ENCODE measurements at regions not wholly inside any gene's neighbourhood (a gene's known extent, or its start where the extent isn't known, plus 50 kb on each side); places are given as distances from the start of the nearest gene placed in this dataset.
A peak's percentile ranks its signal among the peaks of the same experiment; 100 is the strongest.
"Not testable (repeated sequence)": the region's sequence is repeated elsewhere in the genome, so short reads cannot be mapped to it uniquely, and the experiment has no call there.

- no peak for DNase-seq
Measured at GRCh38 chr10:3936422-3937040, 151.5 kb upstream of the KLF6 start.

- peak; percentile 83 for DNase-seq
Measured at GRCh38 chr10:3935933-3936359, 150.9 kb upstream of the KLF6 start.

GRCh38 chr10:3935141-3935540 is 150.1 kb upstream of the KLF6 start:
- no peak for DNase-seq

GRCh38 chr10:3933733-3934132 is 148.7 kb upstream of the KLF6 start:
- no peak for DNase-seq

- DNase-seq: no peak
Measured at GRCh38 chr10:3932597-3933375, 147.8 kb upstream of the KLF6 start.

- no peak for DNase-seq
Measured at GRCh38 chr10:3931901-3932300, 146.9 kb upstream of the KLF6 start.

- no peak for DNase-seq
Measured at GRCh38 chr10:3931224-3931623, 146.2 kb upstream of the KLF6 start.

- no peak for DNase-seq
Measured at GRCh38 chr10:3928569-3928968, 143.6 kb upstream of the KLF6 start.

- no peak for DNase-seq
Measured at GRCh38 chr10:3928078-3928477, 143.1 kb upstream of the KLF6 start.

- no peak for DNase-seq
Measured at GRCh38 chr10:3926675-3927525, 141.9 kb upstream of the KLF6 start.

GRCh38 chr10:3926258-3926657 is 141.2 kb upstream of the KLF6 start:
- DNase-seq: no peak

- no peak for DNase-seq
Measured at GRCh38 chr10:3925184-3925583, 140.2 kb upstream of the KLF6 start.

- DNase-seq: no peak
Measured at GRCh38 chr10:3924344-3924743, 139.3 kb upstream of the KLF6 start.

- DNase-seq: no peak
Measured at GRCh38 chr10:3923033-3923432, 138.0 kb upstream of the KLF6 start.

- no peak for DNase-seq
Measured at GRCh38 chr10:3919709-3920308, 134.8 kb upstream of the KLF6 start.

GRCh38 chr10:3917392-3917791 is 132.4 kb upstream of the KLF6 start:
- DNase-seq: not testable (repeated sequence)

GRCh38 chr10:3914733-3915132 is 129.7 kb upstream of the KLF6 start:
- DNase-seq: no peak

GRCh38 chr10:3911713-3912442 is 126.9 kb upstream of the KLF6 start:
- DNase-seq: no peak

- DNase-seq: no peak
Measured at GRCh38 chr10:3911241-3911640, 126.2 kb upstream of the KLF6 start.

- no peak for DNase-seq
Measured at GRCh38 chr10:3909339-3909738, 124.3 kb upstream of the KLF6 start.

- DNase-seq: no peak
Measured at GRCh38 chr10:3908183-3908582, 123.2 kb upstream of the KLF6 start.

GRCh38 chr10:3907514-3907913 is 122.5 kb upstream of the KLF6 start:
- DNase-seq: no peak

Data from NCI-H446 treated with DMSO at 0.1 percent for 48 hours (cell line).